ENCODE measurements at regions not wholly inside any gene's neighbourhood (a gene's known extent, or its start where the extent isn't known, plus 50 kb on each side); places are given as distances from the start of the nearest gene placed in this dataset.

DNA sequence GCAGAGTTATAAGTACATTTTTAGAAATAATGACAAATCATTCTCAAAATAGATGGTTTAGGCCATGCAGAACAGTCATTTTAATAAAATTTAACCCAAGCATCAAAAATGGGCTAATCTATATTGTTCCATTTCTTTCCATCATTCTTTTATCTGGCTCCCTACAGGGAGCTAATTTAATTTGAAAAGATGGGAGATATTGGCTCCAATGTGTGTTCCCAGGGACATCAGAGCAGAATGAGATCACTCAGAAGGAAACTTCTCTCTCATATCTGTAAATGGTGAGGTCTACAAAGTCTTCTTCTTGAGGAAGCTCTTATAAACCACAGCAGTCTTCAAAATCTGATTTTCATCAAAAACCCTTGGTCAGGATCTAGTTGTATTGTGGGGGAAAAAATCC is 119.4 kb upstream of the RAB6C start:
- Histone ChIP-seq H3K4me3 (ENCODE audit: control insufficient read depth in 2 of 3, extremely low read depth in 1 of 3, insufficient read depth in 2 of 3, low read depth in 1 of 3, low read length in 3 of 3) (no peak overlapping the region), H3K79me2 (ENCODE audit: control insufficient read depth, insufficient read depth, low read length) (no peaks in the 10 kb centered on the region), H3K9me3 (ENCODE audit: control insufficient read depth, low read depth, low read length) (no peaks in the 10 kb centered on the region), H3K27me3 (ENCODE audit: control insufficient read depth, extremely low read depth, insufficient read depth, low read length) (no peaks in the 10 kb centered on the region), H3K27ac (ENCODE audit: control insufficient read depth, insufficient read depth, low read length) (no peak overlapping the region), H4K20me1 (ENCODE audit: control insufficient read depth, extremely low read depth, insufficient read depth, low read length) (no peaks in the 10 kb centered on the region), H2AFZ (ENCODE audit: control insufficient read depth, low read length) (no peak overlapping the region), H3K9ac (ENCODE audit: control insufficient read depth, extremely low read depth, insufficient read depth, low read length) (no peak overlapping the region), H3K36me3 (ENCODE audit: control insufficient read depth in 2 of 2, extremely low read depth in 1 of 2, insufficient read depth in 2 of 2, low read length in 2 of 2) (no peaks in the 10 kb centered on the region), H3K9me1 (ENCODE audit: control insufficient read depth, extremely low read depth, insufficient read depth, low read length) (no peaks in the 10 kb centered on the region), H3K4me2 (ENCODE audit: control insufficient read depth, extremely low read depth, insufficient read depth, low read depth, low read length) (no peak overlapping the region), H3K4me1 (ENCODE audit: control insufficient read depth, extremely low read depth, insufficient read depth, low read length) (no peaks in the 10 kb centered on the region)
- no peak for DNase-seq (ENCODE audit: low read depth, low spot score)
- TF ChIP-seq, protein P1, sequence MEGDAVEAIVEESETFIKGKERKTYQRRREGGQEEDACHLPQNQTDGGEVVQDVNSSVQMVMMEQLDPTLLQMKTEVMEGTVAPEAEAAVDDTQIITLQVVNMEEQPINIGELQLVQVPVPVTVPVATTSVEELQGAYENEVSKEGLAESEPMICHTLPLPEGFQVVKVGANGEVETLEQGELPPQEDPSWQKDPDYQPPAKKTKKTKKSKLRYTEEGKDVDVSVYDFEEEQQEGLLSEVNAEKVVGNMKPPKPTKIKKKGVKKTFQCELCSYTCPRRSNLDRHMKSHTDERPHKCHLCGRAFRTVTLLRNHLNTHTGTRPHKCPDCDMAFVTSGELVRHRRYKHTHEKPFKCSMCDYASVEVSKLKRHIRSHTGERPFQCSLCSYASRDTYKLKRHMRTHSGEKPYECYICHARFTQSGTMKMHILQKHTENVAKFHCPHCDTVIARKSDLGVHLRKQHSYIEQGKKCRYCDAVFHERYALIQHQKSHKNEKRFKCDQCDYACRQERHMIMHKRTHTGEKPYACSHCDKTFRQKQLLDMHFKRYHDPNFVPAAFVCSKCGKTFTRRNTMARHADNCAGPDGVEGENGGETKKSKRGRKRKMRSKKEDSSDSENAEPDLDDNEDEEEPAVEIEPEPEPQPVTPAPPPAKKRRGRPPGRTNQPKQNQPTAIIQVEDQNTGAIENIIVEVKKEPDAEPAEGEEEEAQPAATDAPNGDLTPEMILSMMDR (optimal IDR thresholded peaks at IDR 0.05 in 1 of 3, IDR thresholded peaks at IDR 0.05 in 1 of 3, conservative IDR thresholded peaks at IDR 0.05 in 1 of 3; ENCODE audit: extremely low read depth in 1 of 3, insufficient read depth in 2 of 3, low read length in 3 of 3): no peak
- no peak for TF ChIP-seq EZH2 (IDR thresholded peaks at IDR 0.05; ENCODE audit: low read length)
- no peak for FAIRE-seq
- dilution Hi-C loops (cut with MboI; ENCODE audit: extremely low pct_ligation_motif_present, low sequenced_read_pairs): no loop called here

DNA sequence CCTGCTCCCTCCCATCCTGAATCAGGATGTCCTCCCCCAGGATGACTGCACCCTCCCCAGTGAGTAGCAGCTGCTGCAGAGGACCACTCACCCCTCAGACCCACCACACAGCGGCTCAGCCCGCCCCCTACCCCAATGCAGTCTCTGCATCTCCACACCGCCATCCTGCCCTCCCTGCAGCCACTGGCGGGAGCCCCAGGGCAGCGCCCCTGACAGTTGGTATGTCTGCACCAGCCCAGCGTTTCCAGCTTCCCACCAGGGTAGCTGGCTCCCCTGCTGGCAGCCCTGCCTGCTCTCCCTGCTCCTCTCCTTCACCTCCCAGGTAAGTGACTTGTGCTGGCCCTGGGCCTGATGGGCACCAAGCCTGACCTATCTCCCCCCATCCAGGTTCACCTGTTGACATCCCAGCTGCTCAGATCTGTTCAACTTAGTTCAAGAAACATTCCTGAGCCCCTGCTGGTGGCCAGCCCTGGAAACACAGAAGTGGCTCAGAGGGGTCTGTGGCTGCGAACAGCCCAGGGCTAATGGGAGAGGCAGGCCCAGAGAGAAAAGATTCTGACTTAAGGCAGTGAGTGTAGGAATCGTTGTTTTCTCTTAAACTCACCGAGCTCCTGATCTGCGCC is 117.7 kb upstream of the RAB6C start:
- dilution Hi-C loops (cut with MboI; ENCODE audit: extremely low pct_ligation_motif_present, low sequenced_read_pairs): no loop called here
- Histone ChIP-seq H4K20me1 (ENCODE audit: control insufficient read depth, extremely low read depth, insufficient read depth, low read length) (no peaks in the 10 kb centered on the region), H3K4me2 (ENCODE audit: control insufficient read depth, extremely low read depth, insufficient read depth, low read depth, low read length) (no peak overlapping the region), H3K27ac (ENCODE audit: control insufficient read depth, insufficient read depth, low read length) (no peak overlapping the region), H3K27me3 (ENCODE audit: control insufficient read depth, extremely low read depth, insufficient read depth, low read length) (no peaks in the 10 kb centered on the region), H3K9me1 (ENCODE audit: control insufficient read depth, extremely low read depth, insufficient read depth, low read length) (no peaks in the 10 kb centered on the region), H3K9me3 (ENCODE audit: control insufficient read depth, low read depth, low read length) (no peaks in the 10 kb centered on the region), H3K4me1 (ENCODE audit: control insufficient read depth, extremely low read depth, insufficient read depth, low read length) (no peaks in the 10 kb centered on the region), H3K4me3 (ENCODE audit: control insufficient read depth in 2 of 3, extremely low read depth in 1 of 3, insufficient read depth in 2 of 3, low read depth in 1 of 3, low read length in 3 of 3) (no peak overlapping the region), H2AFZ (ENCODE audit: control insufficient read depth, low read length) (no peak overlapping the region), H3K36me3 (ENCODE audit: control insufficient read depth in 2 of 2, extremely low read depth in 1 of 2, insufficient read depth in 2 of 2, low read length in 2 of 2) (no peaks in the 10 kb centered on the region), H3K79me2 (ENCODE audit: control insufficient read depth, insufficient read depth, low read length) (no peaks in the 10 kb centered on the region), H3K9ac (ENCODE audit: control insufficient read depth, extremely low read depth, insufficient read depth, low read length) (no peak overlapping the region)
- FAIRE-seq (no peak), DNase-seq (ENCODE audit: low read depth, low spot score) (no peak)
- TF ChIP-seq, protein P1 (optimal IDR thresholded peaks at IDR 0.05 in 1 of 3, IDR thresholded peaks at IDR 0.05 in 1 of 3, conservative IDR thresholded peaks at IDR 0.05 in 1 of 3; ENCODE audit: extremely low read depth in 1 of 3, insufficient read depth in 2 of 3, low read length in 3 of 3): no peak
